WTC11 (cell line): ENCODE measurements at regions not wholly inside any gene's neighbourhood (a gene's known extent, or its start where the extent isn't known, plus 50 kb on each side); places are given as distances from the start of the nearest gene placed in this dataset.

Experiments
- ATAC-seq: fragments of 200-7000 bp; cut with Tn5 transposase; 2 replicates; pipeline ENCODE4 v1.10.0; 2021; ENCODE audit warnings: mild to moderate bottlenecking, moderate library complexity
- CTCF ChIA-PET: fragments of 300-600 bp; sonication (Branson Sonifier 250); formaldehyde crosslinking; loops from one replicate; lab custom pipeline; 2021; ENCODE audit warnings: antibody characterized with exemption; lab: Charles Lee
- POLR2A ChIA-PET: fragments of 350-600 bp; sonication (Branson Sonifier 250); formaldehyde crosslinking; loops from one replicate; lab custom pipeline; 2021; ENCODE audit warnings: antibody characterized with exemption; lab: Charles Lee
- DNase-seq: peaks from one replicate; pipeline ENCODE4 v3.0.0; 2021; ENCODE audit warnings: low spot score
- H3K27ac Mint-ChIP-seq: 2 replicates; pipeline ENCODE4 v1.8.0; 2021; ENCODE audit warnings: mixed read lengths
- H3K27me3 Mint-ChIP-seq: 2 replicates; pipeline ENCODE4 v1.8.0; 2021; ENCODE audit warnings: low read depth, mild to moderate bottlenecking, moderate library complexity, mixed read lengths
- H3K36me3 Mint-ChIP-seq: 2 replicates; pipeline ENCODE4 v1.8.0; 2021; ENCODE audit warnings: mixed read lengths
- H3K4me1 Mint-ChIP-seq: 2 replicates; pipeline ENCODE4 v1.8.0; 2022; ENCODE audit warnings: mixed read lengths
- H3K4me3 Mint-ChIP-seq: 2 replicates; pipeline ENCODE4 v1.8.0; 2021; ENCODE audit warnings: mild to moderate bottlenecking, moderate library complexity, mixed read lengths
- H3K9me3 Mint-ChIP-seq: 2 replicates; pipeline ENCODE4 v1.8.0; 2021; ENCODE audit warnings: mixed read lengths
- CREM ChIP-seq: sonication (generic); formaldehyde crosslinking; IDR thresholded peaks from 2 replicates; pipeline ENCODE4 v1.8.1; 2022; ENCODE audit warnings: mild to moderate bottlenecking, missing genetic modification reagents, moderate library complexity
- IRF2 ChIP-seq: sonication (generic); formaldehyde crosslinking; IDR thresholded peaks from 2 replicates; pipeline ENCODE4 v1.8.0; 2022; ENCODE audit warnings: low read depth, missing genetic modification reagents, borderline replicate concordance
- SOX15 ChIP-seq: fragments of 250-450 bp; sonication (Bioruptor Pico); IDR thresholded peaks from 2 replicates; pipeline ENCODE4 v1.9.0; 2021; ENCODE audit warnings: mild to moderate bottlenecking
- ZNF138 ChIP-seq: sonication (generic); formaldehyde crosslinking; conservative IDR thresholded peaks from 2 replicates; pipeline ENCODE4 v1.8.1; 2022; ENCODE audit warnings: mild to moderate bottlenecking, moderate library complexity, missing genetic modification reagents
- ZNF263 ChIP-seq: sonication (generic); formaldehyde crosslinking; IDR thresholded peaks from 2 replicates; pipeline ENCODE4 v1.8.1; 2022; ENCODE audit warnings: low read depth, mild to moderate bottlenecking, moderate library complexity, missing genetic modification reagents
- ZNF317 ChIP-seq: sonication (generic); formaldehyde crosslinking; IDR thresholded peaks from 2 replicates; pipeline ENCODE4 v1.8.1; 2023; ENCODE audit warnings: low read depth, mild to moderate bottlenecking, moderate library complexity, missing genetic modification reagents, borderline replicate concordance
- TF ChIP-seq, protein P1 (sequence below): fragments of 200-600 bp; IDR thresholded peaks from 2 replicates; pipeline ENCODE4 v1.8.0; 2022; ENCODE audit warnings: antibody characterized with exemption
- TF ChIP-seq, protein P2 (sequence below): sonication (generic); formaldehyde crosslinking; IDR thresholded peaks from 2 replicates; pipeline ENCODE4 v1.8.1; 2023; ENCODE audit warnings: mild to moderate bottlenecking, missing genetic modification reagents, moderate library complexity
- TF ChIP-seq, protein P3 (sequence below): sonication (generic); formaldehyde crosslinking; IDR thresholded peaks from 2 replicates; pipeline ENCODE4 v1.8.1; 2023; ENCODE audit warnings: mild to moderate bottlenecking, missing genetic modification reagents
- TF ChIP-seq, protein P4 (sequence below): sonication (generic); formaldehyde crosslinking; IDR thresholded peaks from 2 replicates; pipeline ENCODE4 v1.8.0; 2022; ENCODE audit warnings: mild to moderate bottlenecking, missing genetic modification reagents
- TF ChIP-seq, protein P5 (sequence below): sonication (generic); formaldehyde crosslinking; IDR thresholded peaks from 2 replicates; pipeline ENCODE4 v1.8.1; 2023; ENCODE audit warnings: mild to moderate bottlenecking, missing genetic modification reagents, moderate library complexity
- TF ChIP-seq, protein P6 (sequence below): sonication (generic); formaldehyde crosslinking; IDR thresholded peaks from 2 replicates; pipeline ENCODE4 v1.8.0; 2022; ENCODE audit warnings: mild to moderate bottlenecking, missing genetic modification reagents

DNA sequence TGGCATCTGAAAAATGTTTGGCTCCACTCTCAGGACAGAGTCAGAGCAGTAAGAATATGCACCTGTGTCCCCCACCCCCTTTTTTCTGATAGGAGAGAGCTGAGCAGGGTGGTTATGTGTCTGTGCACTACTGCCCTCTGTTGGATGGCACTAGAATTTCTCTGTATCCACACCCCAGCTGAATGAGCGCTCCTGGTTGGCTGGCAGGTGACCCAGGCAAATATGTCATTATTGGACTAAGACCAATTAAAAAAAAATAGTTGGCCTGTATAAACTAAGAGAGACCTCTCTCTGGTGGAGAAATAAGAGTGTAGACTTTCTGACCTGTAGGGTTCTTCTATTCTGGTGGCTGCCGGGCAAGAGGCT lies 107.0 kb downstream of the PTCSC3 start:
- POLR2A ChIA-PET, result interaction anchor here (1.0 kb wide), 1 partner anchor 102 kb away, joined by 3 read pairs; no protein-coding TSS in a partner anchor
- ATAC-seq (peak; percentile 93), DNase-seq (peak; percentile 42)
- no peaks in the 10 kb centered on the region for H3K27me3 Mint-ChIP-seq
- no peak overlapping the region for H3K27ac Mint-ChIP-seq
- CTCF ChIA-PET, result interaction anchor here (0.6 to 3.7 kb wide), 76 partner anchors 9 to 698 kb away, joined by 3 to 73 read pairs (median 5); partner anchors contain the start of genes BRMS1L, MBIP and NKX2-8
- no peak for TF ChIP-seq SOX15
- TF ChIP-seq, protein P1, sequence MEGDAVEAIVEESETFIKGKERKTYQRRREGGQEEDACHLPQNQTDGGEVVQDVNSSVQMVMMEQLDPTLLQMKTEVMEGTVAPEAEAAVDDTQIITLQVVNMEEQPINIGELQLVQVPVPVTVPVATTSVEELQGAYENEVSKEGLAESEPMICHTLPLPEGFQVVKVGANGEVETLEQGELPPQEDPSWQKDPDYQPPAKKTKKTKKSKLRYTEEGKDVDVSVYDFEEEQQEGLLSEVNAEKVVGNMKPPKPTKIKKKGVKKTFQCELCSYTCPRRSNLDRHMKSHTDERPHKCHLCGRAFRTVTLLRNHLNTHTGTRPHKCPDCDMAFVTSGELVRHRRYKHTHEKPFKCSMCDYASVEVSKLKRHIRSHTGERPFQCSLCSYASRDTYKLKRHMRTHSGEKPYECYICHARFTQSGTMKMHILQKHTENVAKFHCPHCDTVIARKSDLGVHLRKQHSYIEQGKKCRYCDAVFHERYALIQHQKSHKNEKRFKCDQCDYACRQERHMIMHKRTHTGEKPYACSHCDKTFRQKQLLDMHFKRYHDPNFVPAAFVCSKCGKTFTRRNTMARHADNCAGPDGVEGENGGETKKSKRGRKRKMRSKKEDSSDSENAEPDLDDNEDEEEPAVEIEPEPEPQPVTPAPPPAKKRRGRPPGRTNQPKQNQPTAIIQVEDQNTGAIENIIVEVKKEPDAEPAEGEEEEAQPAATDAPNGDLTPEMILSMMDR, result peak; percentile 80
- TF ChIP-seq CREM (CRISPR knock-in tag), result no peak
- no peak for TF ChIP-seq ZNF263
- TF ChIP-seq ZNF317 (CRISPR knock-in tag), result no peak
- TF ChIP-seq, protein P2, sequence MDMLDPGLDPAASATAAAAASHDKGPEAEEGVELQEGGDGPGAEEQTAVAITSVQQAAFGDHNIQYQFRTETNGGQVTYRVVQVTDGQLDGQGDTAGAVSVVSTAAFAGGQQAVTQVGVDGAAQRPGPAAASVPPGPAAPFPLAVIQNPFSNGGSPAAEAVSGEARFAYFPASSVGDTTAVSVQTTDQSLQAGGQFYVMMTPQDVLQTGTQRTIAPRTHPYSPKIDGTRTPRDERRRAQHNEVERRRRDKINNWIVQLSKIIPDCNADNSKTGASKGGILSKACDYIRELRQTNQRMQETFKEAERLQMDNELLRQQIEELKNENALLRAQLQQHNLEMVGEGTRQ (CRISPR knock-in tag), result 0 out of 2 replicates have a peak, but pooled peaks have one; percentile 0
- TF ChIP-seq, protein P3, sequence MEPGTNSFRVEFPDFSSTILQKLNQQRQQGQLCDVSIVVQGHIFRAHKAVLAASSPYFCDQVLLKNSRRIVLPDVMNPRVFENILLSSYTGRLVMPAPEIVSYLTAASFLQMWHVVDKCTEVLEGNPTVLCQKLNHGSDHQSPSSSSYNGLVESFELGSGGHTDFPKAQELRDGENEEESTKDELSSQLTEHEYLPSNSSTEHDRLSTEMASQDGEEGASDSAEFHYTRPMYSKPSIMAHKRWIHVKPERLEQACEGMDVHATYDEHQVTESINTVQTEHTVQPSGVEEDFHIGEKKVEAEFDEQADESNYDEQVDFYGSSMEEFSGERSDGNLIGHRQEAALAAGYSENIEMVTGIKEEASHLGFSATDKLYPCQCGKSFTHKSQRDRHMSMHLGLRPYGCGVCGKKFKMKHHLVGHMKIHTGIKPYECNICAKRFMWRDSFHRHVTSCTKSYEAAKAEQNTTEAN (CRISPR knock-in tag), result no peak
- TF ChIP-seq, protein P4, sequence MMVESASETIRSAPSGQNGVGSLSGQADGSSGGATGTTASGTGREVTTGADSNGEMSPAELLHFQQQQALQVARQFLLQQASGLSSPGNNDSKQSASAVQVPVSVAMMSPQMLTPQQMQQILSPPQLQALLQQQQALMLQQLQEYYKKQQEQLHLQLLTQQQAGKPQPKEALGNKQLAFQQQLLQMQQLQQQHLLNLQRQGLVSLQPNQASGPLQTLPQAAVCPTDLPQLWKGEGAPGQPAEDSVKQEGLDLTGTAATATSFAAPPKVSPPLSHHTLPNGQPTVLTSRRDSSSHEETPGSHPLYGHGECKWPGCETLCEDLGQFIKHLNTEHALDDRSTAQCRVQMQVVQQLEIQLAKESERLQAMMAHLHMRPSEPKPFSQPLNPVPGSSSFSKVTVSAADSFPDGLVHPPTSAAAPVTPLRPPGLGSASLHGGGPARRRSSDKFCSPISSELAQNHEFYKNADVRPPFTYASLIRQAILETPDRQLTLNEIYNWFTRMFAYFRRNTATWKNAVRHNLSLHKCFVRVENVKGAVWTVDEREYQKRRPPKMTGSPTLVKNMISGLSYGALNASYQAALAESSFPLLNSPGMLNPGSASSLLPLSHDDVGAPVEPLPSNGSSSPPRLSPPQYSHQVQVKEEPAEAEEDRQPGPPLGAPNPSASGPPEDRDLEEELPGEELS (CRISPR knock-in tag), result no peak
- TF ChIP-seq ZNF138, result no peak
- H3K4me3 Mint-ChIP-seq, result peak overlapping the region; percentile 26; the same call in 1 of the 2 replicates
- no peaks in the 10 kb centered on the region for H3K9me3 Mint-ChIP-seq
- H3K36me3 Mint-ChIP-seq, result no peaks in the 10 kb centered on the region
- peaks cover 5% of the 10 kb centered on the region for H3K4me1 Mint-ChIP-seq

DNA sequence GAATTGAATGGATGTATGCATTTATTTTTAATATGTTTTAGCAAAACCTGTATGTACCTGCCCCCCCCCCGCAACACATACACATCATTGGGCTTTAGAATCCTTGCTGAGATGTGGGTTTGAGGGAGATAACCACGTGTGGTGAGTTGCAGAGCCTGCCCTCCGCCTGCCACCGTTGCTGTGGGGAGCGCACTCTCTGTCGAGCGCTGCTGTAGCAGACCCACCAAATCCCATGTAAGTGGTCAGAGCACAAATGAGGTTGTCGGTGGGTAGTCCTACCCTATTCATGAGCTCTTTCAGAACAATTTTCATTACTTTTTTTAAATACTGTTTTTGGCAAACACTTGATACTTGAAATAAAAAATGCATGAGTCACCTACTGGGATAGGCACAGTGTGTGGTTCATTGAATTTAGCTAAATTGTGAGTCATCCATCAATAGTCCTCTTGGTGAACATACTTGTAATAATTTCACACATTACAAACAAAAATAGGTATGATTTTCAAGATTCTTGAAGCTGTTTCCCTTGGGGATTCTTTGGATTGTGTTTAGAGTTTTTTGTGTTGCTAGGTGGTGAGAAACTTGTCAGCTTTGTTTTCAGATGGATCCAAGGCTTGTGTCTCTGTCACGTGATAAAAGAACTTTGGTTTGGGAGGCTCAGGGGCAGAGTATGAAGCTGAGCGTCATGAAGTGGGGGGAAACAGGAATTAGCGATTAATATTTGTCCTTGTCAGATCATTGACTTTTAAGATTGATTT lies 107.6 kb downstream of the PTCSC3 start:
- peak overlapping the region; percentile 26; the same call in 1 of the 2 replicates for H3K4me3 Mint-ChIP-seq
- ChIA-PET CTCF (interaction anchor here (0.6 to 3.7 kb wide), 59 partner anchors 10 to 549 kb away, joined by 3 to 73 read pairs (median 7); partner anchors contain the start of gene BRMS1L), POLR2A (interaction anchor here (0.6 to 1.0 kb wide), 2 partner anchors 103 to 1107 kb away, joined by 3 to 5 read pairs; no protein-coding TSS in a partner anchor)
- DNase-seq (no peak), ATAC-seq (peak; percentile 21)
- H3K36me3 Mint-ChIP-seq, result no peaks in the 10 kb centered on the region
- H3K4me1 Mint-ChIP-seq, result peaks cover 5% of the 10 kb centered on the region
- H3K9me3 Mint-ChIP-seq, result no peaks in the 10 kb centered on the region
- no peak overlapping the region for H3K27ac Mint-ChIP-seq
- TF ChIP-seq CREM (CRISPR knock-in tag) (no peak), IRF2 (no peak)
- TF ChIP-seq, protein P5, sequence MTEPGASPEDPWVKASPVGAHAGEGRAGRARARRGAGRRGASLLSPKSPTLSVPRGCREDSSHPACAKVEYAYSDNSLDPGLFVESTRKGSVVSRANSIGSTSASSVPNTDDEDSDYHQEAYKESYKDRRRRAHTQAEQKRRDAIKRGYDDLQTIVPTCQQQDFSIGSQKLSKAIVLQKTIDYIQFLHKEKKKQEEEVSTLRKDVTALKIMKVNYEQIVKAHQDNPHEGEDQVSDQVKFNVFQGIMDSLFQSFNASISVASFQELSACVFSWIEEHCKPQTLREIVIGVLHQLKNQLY (CRISPR knock-in tag), result no peak
- TF ChIP-seq, protein P2 (CRISPR knock-in tag), result peak; percentile 39; the same call in 1 of the 2 replicates
- TF ChIP-seq, protein P6, sequence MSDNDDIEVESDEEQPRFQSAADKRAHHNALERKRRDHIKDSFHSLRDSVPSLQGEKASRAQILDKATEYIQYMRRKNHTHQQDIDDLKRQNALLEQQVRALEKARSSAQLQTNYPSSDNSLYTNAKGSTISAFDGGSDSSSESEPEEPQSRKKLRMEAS (CRISPR knock-in tag), result no peak
- no peaks in the 10 kb centered on the region for H3K27me3 Mint-ChIP-seq
